A549 (cell line): ENCODE measurements at regions not wholly inside any gene's neighbourhood (a gene's known extent, or its start where the extent isn't known, plus 50 kb on each side); places are given as distances from the start of the nearest gene placed in this dataset.

Experiments used
- ATAC-seq, 2 experiments: fragments of 200-7000 bp in 1 of 2; fragments of >200 bp in 1 of 2; cut with Nextera tagmentation in 1 of 2; cut with Tn5 transposase in 1 of 2; 3 replicates each; pipeline versions ENCODE4 v1.8.0 to v1.9.1; 2018 to 2020; ENCODE audit warnings: mild to moderate bottlenecking in 1 of 2, moderate library complexity in 1 of 2
- CTCF ChIA-PET: fragments of 300-600 bp; sonication (Branson Sonifier 250); formaldehyde crosslinking; extraction: SDS; loops from one replicate; lab custom pipeline; 2021; ENCODE audit warnings: antibody characterized with exemption, inconsistent platforms; lab: Yijun Ruan, JAX
- POLR2A ChIA-PET: fragments of 350-600 bp; formaldehyde crosslinking; extraction: SDS; loops from one replicate; lab custom pipeline; 2021; ENCODE audit warnings: antibody characterized with exemption, inconsistent platforms; lab: Yijun Ruan, JAX
- DNase-seq, 2 experiments: peaks; one replicate each; pipeline versions ENCODE4 v3.0.0 to v3.0.0-alpha.2; 2011 to 2016; ENCODE audit warnings: low read depth in 1 of 2, low spot score in 1 of 2
- FAIRE-seq: peaks from 2 replicates; lab custom pipeline; 2011; peaks lifted over from hg19 to GRCh38; lab: Jason Lieb, UNC
- H3K27ac ChIP-seq, 2 experiments: fragments of >200 bp; sonication (Bioruptor Twin); formaldehyde crosslinking; 3 replicates each; pipeline ENCODE4 v1.5.1; 2016 to 2017
- H3K4me1 ChIP-seq: fragments of >200 bp; sonication (Bioruptor Twin); formaldehyde crosslinking; 3 replicates; pipeline ENCODE4 v1.6.1; 2016
- H3K4me2 ChIP-seq: fragments of >200 bp; sonication (Bioruptor Twin); formaldehyde crosslinking; 3 replicates; pipeline ENCODE4 v1.6.1; 2016
- H3K4me3 ChIP-seq: fragments of >200 bp; sonication (Bioruptor Twin); formaldehyde crosslinking; 3 replicates; pipeline ENCODE4 v1.5.1; 2016
- H3K9me3 ChIP-seq: fragments of >200 bp; sonication (Bioruptor Twin); formaldehyde crosslinking; 3 replicates; pipeline ENCODE4 v1.6.1; 2016
- CBX2 ChIP-seq: fragments of 200-600 bp; sonication (generic); IDR thresholded peaks from 2 replicates; pipeline ENCODE4 v1.6.1; 2016; ENCODE audit warnings: low read depth, mild to moderate bottlenecking, borderline replicate concordance
- CEBPB ChIP-seq, 2 experiments: fragments of >200 bp in 1 of 2; sonication (Bioruptor Twin) in 1 of 2; formaldehyde crosslinking in 1 of 2; IDR thresholded peaks; 2 replicates each; pipeline ENCODE4 v1.6.1; 2012 to 2016
- CHD2 ChIP-seq: fragments of 150-350 bp; IDR thresholded peaks from 2 replicates; pipeline ENCODE4 v1.6.1; 2014; ENCODE audit warnings: low read length; ENCODE audit not compliant: partially characterized antibody
- CHD4 ChIP-seq: fragments of 200-600 bp; sonication (generic); IDR thresholded peaks from 2 replicates; pipeline ENCODE4 v1.6.1; 2016; ENCODE audit warnings: antibody characterized with exemption, mild to moderate bottlenecking, borderline replicate concordance
- EHMT2 ChIP-seq: fragments of 200-600 bp; sonication (generic); IDR thresholded peaks from 2 replicates; pipeline ENCODE4 v1.6.1; 2016; ENCODE audit warnings: antibody characterized with exemption, low read depth, mild to moderate bottlenecking, moderate library complexity
- FOSB ChIP-seq: fragments of 250-450 bp; sonication (Bioruptor Pico); IDR thresholded peaks from 2 replicates; pipeline ENCODE4 v1.5.0; 2020; ENCODE audit warnings: mild to moderate bottlenecking, moderate library complexity
- FOSL2 ChIP-seq, 2 experiments: fragments of 450-650 bp in 1 of 2; fragments of >200 bp in 1 of 2; sonication (Bioruptor Twin) in 1 of 2; formaldehyde crosslinking; IDR thresholded peaks; 2 replicates each; pipeline versions ENCODE4 v1.5.0 to v1.6.1; 2016 to 2020; ENCODE audit warnings: mild to moderate bottlenecking in 1 of 2, moderate library complexity in 1 of 2
- HES2 ChIP-seq: fragments of >200 bp; sonication (Bioruptor Twin); formaldehyde crosslinking; IDR thresholded peaks from 2 replicates; pipeline ENCODE4 v1.6.1; 2016
- HEYL ChIP-seq: fragments of 250-450 bp; sonication (Bioruptor Pico); IDR thresholded peaks from 2 replicates; pipeline ENCODE4 v1.8.0; 2021; ENCODE audit warnings: mild to moderate bottlenecking, moderate library complexity
- HOXB13 ChIP-seq: fragments of 250-450 bp; sonication (Bioruptor Pico); IDR thresholded peaks from 2 replicates; pipeline ENCODE4 v1.5.0; 2020; ENCODE audit warnings: low read depth, mild to moderate bottlenecking, moderate library complexity
- JUNB ChIP-seq: fragments of >200 bp; sonication (Bioruptor Twin); formaldehyde crosslinking; IDR thresholded peaks from 2 replicates; pipeline ENCODE4 v1.6.1; 2016
- MAFK ChIP-seq: fragments of 450-650 bp; IDR thresholded peaks from 2 replicates; pipeline ENCODE4 v1.6.1; 2014; ENCODE audit not compliant: partially characterized antibody
- MYC ChIP-seq: IDR thresholded peaks from 2 replicates; pipeline ENCODE4 v1.6.1; 2012; ENCODE audit warnings: mild to moderate bottlenecking, inconsistent platforms, low read length, improper control_type of control experiment, borderline replicate concordance
- NR3C1 ChIP-seq: fragments of >200 bp; sonication (Bioruptor Twin); formaldehyde crosslinking; IDR thresholded peaks from 3 replicates; pipeline ENCODE4 v1.6.1; 2017
- PBX3 ChIP-seq: IDR thresholded peaks from 2 replicates; pipeline ENCODE4 v1.6.1; 2012
- PHF8 ChIP-seq: fragments of 200-600 bp; sonication (generic); IDR thresholded peaks from 2 replicates; pipeline ENCODE4 v1.6.1; 2016; ENCODE audit warnings: low read depth, mild to moderate bottlenecking, antibody characterized with exemption, moderate library complexity, borderline replicate concordance
- RAD21 ChIP-seq, 2 experiments: fragments of >200 bp in 1 of 2; sonication (Bioruptor Twin) in 1 of 2; formaldehyde crosslinking in 1 of 2; IDR thresholded peaks in 1 of 2; conservative IDR thresholded peaks in 1 of 2; 2 replicates in 1 of 2; 3 replicates in 1 of 2; pipeline ENCODE4 v1.6.1; 2012 to 2018; ENCODE audit warnings: inconsistent platforms in 1 of 2
- RARB ChIP-seq: fragments of 250-450 bp; sonication (Bioruptor Pico); IDR thresholded peaks from 2 replicates; pipeline ENCODE4 v1.8.0; 2021; ENCODE audit warnings: mild to moderate bottlenecking, moderate library complexity
- RFX5 ChIP-seq: fragments of 450-650 bp; IDR thresholded peaks from 2 replicates; pipeline ENCODE4 v1.7.1; 2014; ENCODE audit warnings: antibody characterized with exemption, mild to moderate bottlenecking, moderate library complexity
- RNF2 ChIP-seq: fragments of 200-600 bp; sonication (generic); IDR thresholded peaks from 2 replicates; pipeline ENCODE4 v1.6.1; 2016; ENCODE audit warnings: low read depth, mild to moderate bottlenecking, antibody characterized with exemption, moderate library complexity, borderline replicate concordance
- ZFP36 ChIP-seq: fragments of 450-650 bp; IDR thresholded peaks from 2 replicates; pipeline ENCODE4 v1.6.1; 2014; ENCODE audit warnings: borderline replicate concordance; ENCODE audit not compliant: partially characterized antibody
- WGBS: methylation state at CpG from one replicate; pipeline ENCODE4 v1.1.6; 2017; ENCODE audit errors: missing lambda C conversion rate; 5-methylcytosine and 5-hydroxymethylcytosine counted together
- TF ChIP-seq, protein P1 (sequence below): IDR thresholded peaks from 2 replicates; pipeline ENCODE4 v1.6.1; 2012; ENCODE audit warnings: low read depth, borderline replicate concordance
- TF ChIP-seq, protein P2 (sequence below): IDR thresholded peaks from 2 replicates; pipeline ENCODE4 v1.6.1; 2012
- TF ChIP-seq, protein P3 (sequence below): fragments of 200-600 bp; sonication (generic); IDR thresholded peaks from 2 replicates; pipeline ENCODE4 v1.6.1; 2016; ENCODE audit warnings: antibody characterized with exemption, mild to moderate bottlenecking, moderate library complexity

- WGBS: 3% methylated on average over 2 of the region's 2 CpGs
- H3K4me3 ChIP-seq: no peak overlapping the region
- DNase-seq (no peak), ATAC-seq (no peak)
- H3K27ac ChIP-seq: no peak overlapping the region
- H3K4me2 ChIP-seq: no peak overlapping the region
- TF ChIP-seq RNF2 (no peak), CHD4 (no peak), MYC (no peak), NR3C1 (no peak), RFX5 (no peak), RAD21 (conservative IDR thresholded peaks at IDR 0.05 in 1 of 2, IDR thresholded peaks at IDR 0.05 in 1 of 2) (no peak), MAFK (no peak), CBX2 (no peak), FOSL2 (IDR thresholded peaks at IDR 0.05) (no peak), FOSL2 (CRISPR knock-in tag; IDR thresholded peaks at IDR 0.05) (no peak), ZFP36 (no peak), HEYL (no peak), CEBPB (IDR thresholded peaks at IDR 0.05) (no peak), CHD2 (no peak), EHMT2 (no peak), PHF8 (no peak), PBX3 (no peak)
- TF ChIP-seq, protein P1, sequence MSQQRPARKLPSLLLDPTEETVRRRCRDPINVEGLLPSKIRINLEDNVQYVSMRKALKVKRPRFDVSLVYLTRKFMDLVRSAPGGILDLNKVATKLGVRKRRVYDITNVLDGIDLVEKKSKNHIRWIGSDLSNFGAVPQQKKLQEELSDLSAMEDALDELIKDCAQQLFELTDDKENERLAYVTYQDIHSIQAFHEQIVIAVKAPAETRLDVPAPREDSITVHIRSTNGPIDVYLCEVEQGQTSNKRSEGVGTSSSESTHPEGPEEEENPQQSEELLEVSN: no peak
- TF ChIP-seq, protein P2, sequence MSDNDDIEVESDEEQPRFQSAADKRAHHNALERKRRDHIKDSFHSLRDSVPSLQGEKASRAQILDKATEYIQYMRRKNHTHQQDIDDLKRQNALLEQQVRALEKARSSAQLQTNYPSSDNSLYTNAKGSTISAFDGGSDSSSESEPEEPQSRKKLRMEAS: no peak
- TF ChIP-seq, protein P3, sequence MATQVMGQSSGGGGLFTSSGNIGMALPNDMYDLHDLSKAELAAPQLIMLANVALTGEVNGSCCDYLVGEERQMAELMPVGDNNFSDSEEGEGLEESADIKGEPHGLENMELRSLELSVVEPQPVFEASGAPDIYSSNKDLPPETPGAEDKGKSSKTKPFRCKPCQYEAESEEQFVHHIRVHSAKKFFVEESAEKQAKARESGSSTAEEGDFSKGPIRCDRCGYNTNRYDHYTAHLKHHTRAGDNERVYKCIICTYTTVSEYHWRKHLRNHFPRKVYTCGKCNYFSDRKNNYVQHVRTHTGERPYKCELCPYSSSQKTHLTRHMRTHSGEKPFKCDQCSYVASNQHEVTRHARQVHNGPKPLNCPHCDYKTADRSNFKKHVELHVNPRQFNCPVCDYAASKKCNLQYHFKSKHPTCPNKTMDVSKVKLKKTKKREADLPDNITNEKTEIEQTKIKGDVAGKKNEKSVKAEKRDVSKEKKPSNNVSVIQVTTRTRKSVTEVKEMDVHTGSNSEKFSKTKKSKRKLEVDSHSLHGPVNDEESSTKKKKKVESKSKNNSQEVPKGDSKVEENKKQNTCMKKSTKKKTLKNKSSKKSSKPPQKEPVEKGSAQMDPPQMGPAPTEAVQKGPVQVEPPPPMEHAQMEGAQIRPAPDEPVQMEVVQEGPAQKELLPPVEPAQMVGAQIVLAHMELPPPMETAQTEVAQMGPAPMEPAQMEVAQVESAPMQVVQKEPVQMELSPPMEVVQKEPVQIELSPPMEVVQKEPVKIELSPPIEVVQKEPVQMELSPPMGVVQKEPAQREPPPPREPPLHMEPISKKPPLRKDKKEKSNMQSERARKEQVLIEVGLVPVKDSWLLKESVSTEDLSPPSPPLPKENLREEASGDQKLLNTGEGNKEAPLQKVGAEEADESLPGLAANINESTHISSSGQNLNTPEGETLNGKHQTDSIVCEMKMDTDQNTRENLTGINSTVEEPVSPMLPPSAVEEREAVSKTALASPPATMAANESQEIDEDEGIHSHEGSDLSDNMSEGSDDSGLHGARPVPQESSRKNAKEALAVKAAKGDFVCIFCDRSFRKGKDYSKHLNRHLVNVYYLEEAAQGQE: no peak
- TF ChIP-seq, all 56 proteins: peak for 0
- H3K9me3 ChIP-seq: no peaks in the 10 kb centered on the region
- ChIA-PET POLR2A (no interaction called here), CTCF (no interaction called here)
- no peak for FAIRE-seq
- H3K4me1 ChIP-seq: no peaks in the 10 kb centered on the region
These were observed 406.0 kb upstream of the EDA2R start for GRCh38 chrX:67044866-67045265.

DNA sequence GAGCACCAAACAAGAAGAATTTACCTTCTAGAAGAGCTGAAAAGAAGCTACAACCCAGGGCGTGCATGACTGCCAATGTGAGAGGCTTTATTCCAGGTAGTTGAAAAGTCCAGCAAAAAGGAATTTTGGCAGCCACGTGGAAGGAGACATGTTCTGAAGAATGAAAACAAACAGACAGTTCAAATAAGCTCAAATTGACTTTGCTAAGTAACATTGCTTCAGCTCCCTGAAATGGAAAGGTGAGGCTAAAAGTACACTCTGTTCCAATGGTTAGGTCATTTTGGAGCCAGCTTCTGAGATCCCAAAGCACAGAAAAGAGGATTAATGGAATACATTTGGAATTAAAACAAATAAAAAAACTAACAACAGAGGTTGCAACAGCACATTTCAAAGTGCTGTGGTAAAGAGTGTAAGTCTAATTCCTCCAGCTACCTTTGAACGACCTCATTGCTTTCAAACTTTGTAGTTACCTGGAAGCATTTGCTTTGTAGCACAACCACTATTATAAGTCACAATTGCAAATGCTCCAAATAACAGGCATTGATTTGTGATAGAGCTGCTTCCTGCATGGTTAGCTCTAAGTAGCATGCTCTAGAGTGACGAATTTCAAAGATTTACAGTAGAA, 405.3 kb upstream of the EDA2R start:
- Histone ChIP-seq H3K9me3 (no peaks in the 10 kb centered on the region), H3K4me2 (no peak overlapping the region), H3K4me3 (no peak overlapping the region), H3K27ac (no peak overlapping the region), H3K4me1 (no peaks in the 10 kb centered on the region)
- DNase-seq: no peak
- 1% methylated on average over 4 of the region's 4 CpGs for WGBS
- CTCF ChIA-PET: no interaction called here
- no peak for FAIRE-seq
- ATAC-seq: no peak
- POLR2A ChIA-PET: no interaction called here
- TF ChIP-seq RAD21 (conservative IDR thresholded peaks at IDR 0.05 in 1 of 2, IDR thresholded peaks at IDR 0.05 in 1 of 2) (no peak), EHMT2 (no peak), JUNB (no peak), FOSB (CRISPR knock-in tag) (no peak), CEBPB (IDR thresholded peaks at IDR 0.05) (no peak), HES2 (no peak), PBX3 (no peak), HOXB13 (CRISPR knock-in tag) (no peak), RARB (CRISPR knock-in tag) (no peak)
